GM21423 (cell line): ENCODE measurements at regions not wholly inside any gene's neighbourhood (a gene's known extent, or its start where the extent isn't known, plus 50 kb on each side); places are given as distances from the start of the nearest gene placed in this dataset.

Source experiments
- ATAC-seq: cut with Tn5 transposase; IDR thresholded peaks from one replicate; pipeline ENCODE4 v1.9.1; 2021; ENCODE audit warnings: mild to moderate bottlenecking, moderate library complexity; ENCODE audit not compliant: unreplicated experiment

DNA sequence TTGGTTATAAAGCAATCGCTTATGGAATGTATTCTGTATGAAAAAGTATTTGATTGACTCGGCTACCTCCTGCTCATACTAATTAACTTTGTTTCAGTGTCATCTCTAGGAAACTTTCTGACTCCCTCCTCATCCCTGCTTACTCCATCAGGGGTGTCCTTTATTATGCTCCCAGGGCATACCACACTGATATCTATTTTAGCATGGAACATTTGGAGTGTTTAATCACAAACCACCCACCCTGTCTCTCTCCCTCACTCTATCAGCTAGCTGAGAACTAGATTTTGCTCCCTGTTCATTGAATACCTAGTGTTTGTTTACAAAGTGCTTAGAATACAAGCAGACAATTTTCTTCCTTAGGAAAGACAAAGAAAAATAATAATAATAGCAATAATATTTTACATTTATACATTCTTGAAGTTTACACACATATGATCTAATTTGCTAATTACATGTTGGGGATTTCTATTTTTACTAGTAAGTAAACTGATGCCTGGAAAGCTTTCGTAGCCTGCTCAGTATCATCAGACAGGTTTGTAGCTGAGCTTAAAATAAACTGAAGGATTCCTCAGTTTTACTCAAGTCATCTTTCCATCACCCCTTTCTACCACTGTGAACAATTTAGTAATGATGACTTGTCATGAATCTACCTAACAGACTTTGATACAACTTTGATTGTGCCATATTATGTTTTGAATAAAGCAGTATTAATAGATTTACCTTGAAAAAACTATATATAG lies 811.4 kb upstream of the HS3ST1 start:
- no peak for ATAC-seq

GRCh38 chr4:12231098-12231497 lies 802.4 kb upstream of the HS3ST1 start:
- ATAC-seq, result no peak

GRCh38 chr4:12221031-12221430 lies 792.3 kb upstream of the HS3ST1 start:
- ATAC-seq, result no peak

GRCh38 chr4:12211636-12212035 lies 782.9 kb upstream of the HS3ST1 start:
- ATAC-seq, result no peak

GRCh38 chr4:12207396-12207795 lies 778.7 kb upstream of the HS3ST1 start:
- ATAC-seq, result no peak

- ATAC-seq, result no peak
Measured at GRCh38 chr4:12206091-12206490, 777.4 kb upstream of the HS3ST1 start.

DNA sequence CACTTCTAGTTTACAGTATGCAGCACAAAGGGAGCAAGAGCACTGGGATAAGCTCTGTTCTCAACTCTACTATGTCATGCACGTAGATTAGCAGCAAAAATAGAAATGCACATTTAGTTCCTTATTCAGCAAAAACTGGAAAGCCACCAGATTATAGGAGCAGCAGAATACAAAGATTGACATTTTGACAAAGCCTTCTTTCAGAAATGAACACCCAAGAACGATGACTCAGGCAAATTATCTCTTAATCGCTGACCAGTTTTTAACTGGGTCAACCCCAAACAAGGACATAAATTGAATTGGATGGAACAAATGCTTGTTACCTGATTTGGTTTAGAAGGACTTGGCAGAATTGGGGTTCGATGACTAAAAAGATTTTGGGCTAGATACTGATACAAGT lies 775.3 kb upstream of the HS3ST1 start:
- no peak for ATAC-seq

DNA sequence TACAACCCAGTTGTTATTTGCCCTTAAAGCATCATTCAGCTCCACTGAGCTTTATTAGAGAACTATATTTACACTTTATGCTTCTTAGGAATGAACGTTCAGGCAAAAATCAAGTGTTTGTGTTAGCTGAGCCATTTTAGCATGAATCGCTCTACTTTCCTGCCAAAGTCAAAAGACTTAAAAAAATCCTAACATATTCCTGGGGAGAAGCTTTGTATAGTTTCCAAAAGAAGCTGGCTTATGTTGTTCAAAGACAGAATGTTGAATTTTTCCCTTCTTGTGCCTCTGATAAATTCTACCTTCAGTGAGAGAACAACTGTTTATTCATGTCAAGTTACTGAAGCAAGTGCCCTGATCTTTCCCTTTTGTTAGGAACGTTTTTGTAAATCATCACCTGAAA lies 771.5 kb upstream of the HS3ST1 start:
- no peak for ATAC-seq

DNA sequence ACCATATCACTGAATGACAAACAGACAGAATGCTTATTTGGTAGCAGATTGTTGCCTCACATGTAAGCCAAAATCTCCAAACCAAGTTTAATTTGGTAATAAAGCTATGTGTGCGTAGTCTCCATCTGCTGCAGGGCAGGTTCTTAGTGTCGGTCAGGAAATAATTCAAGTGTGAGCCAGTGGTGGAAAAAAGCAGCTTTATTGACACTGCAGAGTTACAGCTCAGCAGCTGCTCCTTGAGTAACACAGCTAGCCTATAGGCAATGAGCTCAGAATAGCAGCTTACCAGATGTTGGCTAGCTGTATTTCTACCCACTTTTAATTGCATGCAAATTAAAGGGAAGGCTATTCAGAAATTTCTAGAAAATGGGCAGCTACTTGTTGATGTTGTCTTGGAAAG lies 757.8 kb upstream of the HS3ST1 start:
- no peak for ATAC-seq

DNA sequence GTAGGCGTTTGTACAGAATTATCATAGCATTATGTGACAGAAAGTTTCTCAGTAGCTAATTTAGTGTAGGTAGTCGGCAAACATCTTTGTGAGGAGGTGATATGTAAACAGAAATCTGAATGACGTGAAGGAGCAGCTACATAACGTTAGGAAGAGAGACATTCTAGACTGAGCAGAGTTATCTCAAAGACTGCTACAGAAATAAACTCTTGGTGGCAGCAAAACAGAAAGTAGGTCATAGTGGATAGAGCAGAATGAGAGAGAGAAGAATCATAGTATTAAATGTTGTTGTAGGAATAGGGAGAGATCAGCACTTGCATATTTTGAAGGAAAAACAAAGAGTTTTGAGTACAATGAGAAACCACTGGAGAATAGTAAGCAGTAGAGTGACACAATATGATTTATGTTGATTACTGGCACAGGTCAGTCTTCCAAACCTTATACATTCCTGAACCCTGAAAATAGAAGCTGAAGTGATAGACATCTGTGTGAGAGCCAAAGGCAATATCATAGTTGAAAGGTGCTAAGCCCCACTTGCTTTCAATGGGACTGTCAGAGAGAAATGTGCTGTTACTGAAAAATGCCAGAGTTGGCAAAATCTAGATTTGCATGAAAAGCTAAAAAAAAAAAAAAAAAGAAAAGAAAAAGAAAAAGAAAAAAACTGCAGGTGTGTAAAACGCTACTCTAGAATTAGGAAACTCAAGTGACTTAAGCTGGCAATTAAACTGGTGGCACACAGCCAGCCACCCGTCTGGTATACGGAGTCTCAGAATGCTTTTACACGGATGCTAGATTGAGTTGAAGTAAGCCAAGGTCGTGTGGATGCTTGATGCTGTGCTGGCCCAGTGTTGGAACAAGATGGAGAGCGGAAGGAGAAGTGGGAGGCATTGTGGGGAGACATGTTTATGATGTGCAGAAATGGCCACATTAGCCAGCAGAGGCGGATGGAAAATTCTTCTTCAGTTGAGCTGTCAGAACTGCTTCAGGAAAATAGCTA lies 750.2 kb upstream of the HS3ST1 start:
- no peak for ATAC-seq

DNA sequence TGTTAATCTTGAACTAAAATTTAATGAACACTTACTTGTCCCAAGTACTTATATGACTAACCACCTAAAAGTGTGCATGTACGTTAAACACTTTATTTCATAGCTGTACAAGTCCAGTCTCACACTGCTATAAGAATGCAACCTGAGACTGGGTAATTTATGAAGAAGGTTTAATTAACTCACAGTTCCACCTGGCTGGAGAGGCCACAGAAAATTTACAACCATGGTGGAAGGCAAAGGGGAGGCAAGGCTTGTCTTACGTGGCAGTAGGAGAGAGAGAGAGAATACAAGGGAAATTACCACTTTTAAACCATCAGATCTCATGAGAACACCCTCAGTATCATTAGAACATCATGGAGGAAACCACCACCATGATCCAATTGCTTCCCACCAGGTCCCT lies 748.7 kb upstream of the HS3ST1 start:
- no peak for ATAC-seq

DNA sequence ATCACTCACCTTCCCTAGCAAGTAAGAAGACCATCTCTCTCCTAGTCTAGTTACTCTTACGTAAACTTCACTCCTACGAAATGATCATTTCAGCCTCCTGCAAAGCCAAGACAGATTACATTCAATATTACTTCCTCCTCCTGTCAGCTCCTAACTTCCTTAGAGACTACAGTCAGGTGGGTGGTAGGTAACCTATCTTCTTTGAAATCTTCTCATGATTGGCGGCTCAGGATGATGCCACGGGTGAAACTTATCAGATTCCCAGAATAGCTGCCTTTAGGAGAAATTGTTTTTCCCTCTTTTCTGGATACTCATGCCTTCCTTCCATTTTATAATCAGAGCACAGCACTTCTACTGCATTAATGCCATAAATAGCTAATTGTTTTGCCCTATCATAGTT lies 744.8 kb upstream of the HS3ST1 start:
- ATAC-seq, result no peak

DNA sequence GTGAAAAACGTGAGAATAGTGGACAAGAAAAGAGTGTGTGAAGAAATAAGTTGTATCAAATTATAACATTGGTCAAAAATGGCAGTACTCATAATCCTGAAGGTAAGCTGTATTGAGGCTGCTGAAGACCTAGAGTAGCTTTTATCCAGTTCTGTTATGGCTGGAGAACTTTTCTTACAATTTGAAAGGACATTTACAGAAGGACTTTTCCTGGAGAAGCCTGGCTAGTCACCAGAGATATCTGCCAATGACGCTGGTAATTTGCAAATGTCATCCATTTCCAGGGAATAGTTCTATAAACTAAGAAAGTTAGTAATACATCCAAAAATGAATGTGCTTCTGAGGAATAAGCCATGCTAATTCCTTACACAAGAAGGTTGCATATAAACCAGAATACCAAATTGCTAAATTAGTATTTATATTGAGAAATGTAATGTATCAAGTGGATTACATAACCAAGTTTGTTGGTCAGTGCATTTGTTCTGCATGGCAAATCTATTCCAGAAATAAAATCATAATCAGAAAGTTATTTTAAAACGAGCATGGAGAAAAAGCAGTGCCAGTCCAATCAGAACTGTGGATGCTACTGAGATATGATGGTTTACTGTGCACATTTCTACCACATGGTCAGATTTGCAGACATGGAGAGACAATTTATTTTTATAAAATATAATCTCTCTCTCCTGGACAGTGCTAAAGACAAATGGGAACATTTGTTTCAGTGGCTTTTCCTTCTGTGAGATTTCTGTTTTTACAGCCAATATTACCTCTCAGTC lies 743.7 kb upstream of the HS3ST1 start:
- ATAC-seq, result no peak

GRCh38 chr4:12170308-12170707 lies 741.6 kb upstream of the HS3ST1 start:
- no peak for ATAC-seq

- ATAC-seq, result no peak
Measured at GRCh38 chr4:12165616-12166015, 736.9 kb upstream of the HS3ST1 start.

DNA sequence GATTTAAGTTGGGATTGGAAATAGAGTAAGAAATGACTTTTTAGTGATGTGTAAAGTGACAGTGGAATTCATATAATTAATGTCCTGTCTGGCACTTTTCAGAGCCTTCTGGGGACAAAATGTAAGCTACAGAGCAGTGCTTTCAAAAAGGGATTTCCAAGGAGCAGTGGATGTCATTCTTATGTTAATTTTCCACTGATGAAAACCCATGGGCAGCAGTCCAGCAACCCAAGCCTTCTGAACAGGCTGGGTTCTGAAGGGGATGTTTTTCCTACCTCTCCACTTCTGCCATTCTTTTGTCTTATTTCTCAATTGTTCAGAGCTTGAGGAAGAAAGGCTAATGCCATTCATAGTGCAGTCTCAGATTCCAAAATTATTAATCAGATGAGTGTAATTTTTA lies 717.6 kb upstream of the HS3ST1 start:
- no peak for ATAC-seq

- no peak for ATAC-seq
Measured at GRCh38 chr4:12145768-12146167, 717.1 kb upstream of the HS3ST1 start.

DNA sequence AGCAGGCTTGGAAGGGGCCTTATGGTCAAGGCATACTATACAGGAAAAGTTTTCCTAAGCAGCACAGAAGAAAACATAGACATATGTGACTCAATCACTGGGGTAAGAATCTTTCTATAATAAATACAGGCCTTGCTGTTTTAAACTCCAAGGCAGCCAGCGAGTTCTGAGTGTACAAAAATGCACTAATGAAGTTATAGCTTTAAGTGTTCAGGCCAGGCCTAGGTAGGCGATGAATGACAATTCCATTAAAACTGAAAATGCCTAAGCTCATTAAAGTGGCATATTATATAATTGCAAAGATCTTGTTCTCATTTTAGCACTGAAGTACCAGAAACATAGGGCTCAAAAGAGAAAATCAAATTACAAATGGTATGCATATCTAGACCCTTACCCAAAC lies 716.4 kb upstream of the HS3ST1 start:
- ATAC-seq, result no peak

DNA sequence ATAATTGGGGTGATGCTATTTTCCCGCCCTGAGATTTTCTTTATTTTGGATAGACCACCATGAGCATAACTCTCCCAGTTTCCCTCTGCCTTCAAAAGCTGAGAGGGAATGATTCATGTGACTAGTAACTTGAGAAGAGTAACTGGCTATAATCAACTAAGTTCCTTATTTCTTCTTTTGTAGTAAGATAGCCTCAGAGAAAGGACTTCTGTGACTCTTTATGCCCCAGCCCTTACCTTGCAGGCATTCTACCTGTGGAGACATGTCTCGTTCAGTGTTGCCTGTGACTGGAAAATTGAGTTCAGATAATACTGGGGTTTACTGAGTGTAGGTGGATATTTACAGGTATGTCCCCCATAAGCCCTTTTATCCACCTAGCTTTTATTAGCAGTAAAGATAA lies 715.4 kb upstream of the HS3ST1 start:
- ATAC-seq, result no peak

GRCh38 chr4:12140864-12141263 lies 712.2 kb upstream of the HS3ST1 start:
- no peak for ATAC-seq

- no peak for ATAC-seq
Measured at GRCh38 chr4:12139296-12139695, 710.6 kb upstream of the HS3ST1 start.
